Breast epithelium (tissue), 3 donors: ENCODE measurements at regions not wholly inside any gene's neighbourhood (a gene's known extent, or its start where the extent isn't known, plus 50 kb on each side); places are given as distances from the start of the nearest gene placed in this dataset.

Source experiments
- CTCF ChIP-seq, 3 donors: fragments of 450-650 bp; IDR thresholded peaks; one replicate each; pipeline ENCODE4 v1.5.1; 2016 to 2017; ENCODE audit warnings: antibody characterized with exemption in 3 of 3, mild to moderate bottlenecking in 3 of 3, moderate library complexity in 3 of 3
- POLR2A ChIP-seq: fragments of 450-650 bp; IDR thresholded peaks from one replicate; pipeline ENCODE4 v1.6.1; 2016; ENCODE audit warnings: antibody characterized with exemption, mild to moderate bottlenecking, moderate library complexity
- POLR2AphosphoS5 ChIP-seq, 3 donors: sonication (generic); formaldehyde crosslinking; IDR thresholded peaks; one replicate each; pipeline ENCODE4 v1.6.1; 2017; ENCODE audit warnings: antibody characterized with exemption in 3 of 3

DNA sequence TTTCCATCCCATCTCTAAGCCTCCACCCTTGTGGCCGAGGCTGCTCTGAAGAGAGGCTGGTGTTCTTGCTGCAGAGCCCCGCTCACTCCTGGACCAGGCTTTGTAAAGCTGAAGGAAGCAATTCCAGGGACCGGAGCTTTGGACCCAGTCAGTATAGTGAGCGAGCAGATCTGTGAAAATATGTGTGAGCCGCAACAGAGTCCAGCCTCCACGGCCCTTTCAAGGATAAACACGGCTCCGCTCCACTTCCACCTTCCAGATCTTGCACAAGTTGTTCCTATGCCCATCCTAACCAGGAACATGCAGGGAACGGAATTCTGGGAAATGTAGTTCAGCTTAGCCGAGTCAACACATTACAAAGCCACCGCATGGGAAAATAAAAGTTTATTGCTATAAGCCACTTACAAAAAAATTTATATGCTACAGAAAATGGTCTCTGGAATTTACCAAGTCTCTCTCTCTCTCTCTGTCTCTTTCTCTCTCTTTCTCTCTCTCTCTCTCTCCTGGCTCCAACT lies 151.7 kb upstream of the ZNF521 start:
- no peak for TF ChIP-seq CTCF (IDR thresholded peaks at IDR 0.05)
- TF ChIP-seq POLR2A = no peak
- TF ChIP-seq POLR2AphosphoS5 (IDR thresholded peaks at IDR 0.05) = peak in 1 of 3 donors; percentile 13
